Testis (tissue), 2 donors: ENCODE measurements at regions not wholly inside any gene's neighbourhood (a gene's known extent, or its start where the extent isn't known, plus 50 kb on each side); places are given as distances from the start of the nearest gene placed in this dataset.

ENCODE experiments used
- CTCF ChIP-seq, 3 experiments: fragments of 450-650 bp in 2 of 3; fragments of 200-600 bp in 1 of 3; sonication (generic) in 1 of 3; IDR thresholded peaks; one replicate each; pipeline ENCODE4 v1.5.1; 2016 to 2019; ENCODE audit warnings: antibody characterized with exemption in 3 of 3, mild to moderate bottlenecking in 2 of 3, moderate library complexity in 1 of 3
- POLR2A ChIP-seq: fragments of 450-650 bp; IDR thresholded peaks from one replicate; pipeline ENCODE4 v1.6.1; 2017; ENCODE audit warnings: antibody characterized with exemption, mild to moderate bottlenecking, moderate library complexity

DNA sequence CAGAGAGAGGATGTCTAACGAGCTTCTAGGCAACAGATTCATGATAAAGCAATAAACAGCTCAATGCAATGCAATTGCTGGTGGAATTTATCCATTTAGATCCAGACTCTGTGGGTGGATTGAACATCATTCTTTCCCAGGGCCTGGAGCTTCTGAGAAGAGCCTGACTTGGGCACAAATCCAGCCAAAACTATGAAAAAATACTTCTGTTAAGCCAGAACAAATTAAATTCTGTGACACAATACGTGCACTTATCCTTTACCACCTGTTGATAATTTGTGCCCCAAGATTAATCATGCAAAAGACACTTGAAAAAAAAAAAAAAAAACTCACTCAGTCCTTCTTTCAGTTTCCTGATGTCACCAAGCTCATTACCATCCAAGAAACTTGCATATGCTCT, 446.0 kb upstream of the DCN start:
- no peak for TF ChIP-seq CTCF (IDR thresholded peaks at IDR 0.05)
- TF ChIP-seq POLR2A: no peak
